Stomach (tissue), 8 donors: ENCODE measurements at regions not wholly inside any gene's neighbourhood (a gene's known extent, or its start where the extent isn't known, plus 50 kb on each side); places are given as distances from the start of the nearest gene placed in this dataset.

ENCODE experiments used
- DNase-seq, 2 donors: peaks; one replicate each; pipeline versions ENCODE4 v3.0.0 to v3.0.0-alpha.2; 2013 to 2019
- H3K27ac ChIP-seq, 5 donors: fragments of 200-600 bp in 4 of 5; sonication (generic) in 4 of 5; one replicate each; pipeline ENCODE4 v1.5.1; 2013 to 2019; ENCODE audit warnings: mild to moderate bottlenecking in 1 of 5, moderate library complexity in 1 of 5
- H3K27me3 ChIP-seq, 3 donors: fragments of 200-600 bp; sonication (generic); one replicate each; pipeline ENCODE4 v1.5.1; 2017 to 2019; ENCODE audit warnings: mixed run types in 1 of 3
- H3K36me3 ChIP-seq, 4 donors: fragments of 200-600 bp; sonication (generic); 1 replicate in 3 of 4; 2 replicates in 1 of 4; pipeline ENCODE4 v1.5.1; 2016 to 2019
- H3K4me1 ChIP-seq, 4 donors: fragments of 200-600 bp; sonication (generic); one replicate each; pipeline ENCODE4 v1.5.1; 2016 to 2019
- H3K4me3 ChIP-seq, 4 donors: fragments of 200-600 bp; sonication (generic) in 3 of 4; one replicate each; pipeline ENCODE4 v1.5.1; 2016 to 2019; ENCODE audit warnings: mild to moderate bottlenecking in 1 of 4
- H3K9me3 ChIP-seq, 4 donors: fragments of 200-600 bp; sonication (generic); one replicate each; pipeline ENCODE4 v1.5.1; 2016 to 2019
- CTCF ChIP-seq, 7 experiments: fragments of 450-650 bp in 4 of 7; fragments of 200-600 bp in 3 of 7; sonication (generic) in 3 of 7; IDR thresholded peaks; one replicate each; pipeline ENCODE4 v1.5.1; 2016 to 2019; ENCODE audit warnings: antibody characterized with exemption in 7 of 7, control low read depth in 2 of 7, mild to moderate bottlenecking in 1 of 7
- EP300 ChIP-seq: sonication (generic); formaldehyde crosslinking; IDR thresholded peaks from one replicate; pipeline ENCODE4 v1.6.1; 2017; ENCODE audit warnings: antibody characterized with exemption
- POLR2A ChIP-seq, 4 donors: fragments of 450-650 bp; IDR thresholded peaks; one replicate each; pipeline ENCODE4 v1.6.1; 2016; ENCODE audit warnings: antibody characterized with exemption in 4 of 4, control low read depth in 2 of 4, mild to moderate bottlenecking in 1 of 4, moderate library complexity in 1 of 4
- POLR2AphosphoS5 ChIP-seq, 3 donors: sonication (generic); formaldehyde crosslinking; IDR thresholded peaks; one replicate each; pipeline ENCODE4 v1.6.1; 2016; ENCODE audit warnings: antibody characterized with exemption in 3 of 3
- WGBS, 5 donors: extraction: QIAGEN DNeasy Blood & Tissue Kit in 3 of 5; methylation state at CpG; one replicate each; pipeline versions ENCODE4 v1.1.5 to v1.1.7; 2013 to 2018; 5-methylcytosine and 5-hydroxymethylcytosine counted together
- intact Hi-C: fragments of 100-400 bp; cut with DNase I; formaldehyde crosslinking; loops from one replicate; pipeline ENCODE4 v1.15.1; 2023; ENCODE audit warnings: low total_unique reads
- donor health status: healthy with polysubstance abuse.
- donor health status: Bipolar disorder and iron deficiency.
- donor health status: healthy.

- no peaks in the 10 kb centered on the region for H3K36me3 ChIP-seq
- intact Hi-C loops = no loop called here
- H3K27ac ChIP-seq = peak overlapping the region in 3 of 5 donors; percentile 38 to 47 (median 42)
- H3K4me3 ChIP-seq = no peak overlapping the region
- H3K9me3 ChIP-seq = no peaks in the 10 kb centered on the region
- DNase-seq = no peak
- WGBS, 5 donors = 81 to 86% (median 83%) methylated on average over 18 to 21 of the region's 21 CpGs
- TF ChIP-seq CTCF (IDR thresholded peaks at IDR 0.05) = no peak
- TF ChIP-seq EP300 = no peak
- no peak for TF ChIP-seq POLR2AphosphoS5 (IDR thresholded peaks at IDR 0.05)
- no peak for TF ChIP-seq POLR2A (IDR thresholded peaks at IDR 0.05)
- peaks cover 19 to 47% (median 36%) of the 10 kb centered on the region in 4 donors for H3K4me1 ChIP-seq
- H3K27me3 ChIP-seq = no peaks in the 10 kb centered on the region
These were observed 199.1 kb downstream of the ZFP36L2 start for GRCh38 chr2:43027097-43027873.

- Histone ChIP-seq H3K36me3 (no peaks in the 10 kb centered on the region), H3K27ac (peak overlapping the region in 3 of 5 donors; percentile 38 to 47 (median 42)), H3K27me3 (no peaks in the 10 kb centered on the region), H3K4me1 (peaks cover 12 to 45% (median 29%) of the 10 kb centered on the region in 4 donors), H3K9me3 (no peaks in the 10 kb centered on the region), H3K4me3 (no peak overlapping the region)
- DNase-seq = peak in 1 of 2 donors; percentile 61
- WGBS, 5 donors = 80 to 82% (median 81%) methylated on average over 14 to 17 of the region's 17 CpGs
- TF ChIP-seq CTCF (IDR thresholded peaks at IDR 0.05) (no peak), EP300 (no peak), POLR2A (IDR thresholded peaks at IDR 0.05) (no peak), POLR2AphosphoS5 (IDR thresholded peaks at IDR 0.05) (no peak)
- intact Hi-C loops = no loop called here
These were observed 199.8 kb downstream of the ZFP36L2 start for GRCh38 chr2:43026426-43027096.

DNA sequence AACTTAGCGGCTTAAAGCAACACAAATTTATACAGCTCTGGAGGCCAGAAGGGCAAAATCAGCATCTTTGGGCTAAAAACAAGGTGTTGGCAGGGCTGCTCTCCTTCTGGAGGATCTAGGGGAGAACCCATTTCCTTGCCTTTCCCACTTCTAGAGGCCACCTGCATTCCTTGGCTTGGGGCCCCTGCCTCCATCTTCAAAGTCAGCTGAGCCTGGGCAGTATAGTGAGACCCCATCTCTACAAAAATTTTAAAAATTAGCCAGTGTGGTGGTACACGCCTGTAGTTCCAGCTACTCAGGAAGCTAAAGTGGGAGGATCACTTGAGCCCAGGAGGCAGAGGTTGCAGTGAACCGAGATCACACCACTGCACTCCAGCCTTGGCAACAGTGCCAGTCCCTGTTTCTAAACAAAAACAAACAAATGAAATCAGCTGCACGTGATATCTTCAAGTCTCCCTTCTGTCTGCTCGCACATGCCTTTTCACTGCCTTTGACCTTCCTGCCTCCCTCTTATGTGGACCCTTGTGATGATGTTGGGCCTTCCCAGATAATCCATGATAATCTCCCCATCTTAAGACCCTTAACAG, 200.6 kb downstream of the ZFP36L2 start:
- no peak overlapping the region for H3K4me3 ChIP-seq
- intact Hi-C loops = no loop called here
- H3K4me1 ChIP-seq = peaks cover 12 to 52% (median 28%) of the 10 kb centered on the region in 4 donors
- TF ChIP-seq EP300 (no peak), POLR2AphosphoS5 (IDR thresholded peaks at IDR 0.05) (no peak), CTCF (IDR thresholded peaks at IDR 0.05) (no peak), POLR2A (IDR thresholded peaks at IDR 0.05) (no peak)
- no peak for DNase-seq
- peak overlapping the region in 1 of 5 donors; percentile 47 for H3K27ac ChIP-seq
- no peaks in the 10 kb centered on the region for H3K9me3 ChIP-seq
- 74 to 91% (median 76%) methylated on average over 5 of the region's 5 CpGs for WGBS, 5 donors
- H3K36me3 ChIP-seq = no peaks in the 10 kb centered on the region
- no peaks in the 10 kb centered on the region for H3K27me3 ChIP-seq

GRCh38 chr2:43024515-43025011, 201.8 kb downstream of the ZFP36L2 start:
- Histone ChIP-seq H3K4me1 (peaks cover 12 to 57% (median 28%) of the 10 kb centered on the region in 4 donors), H3K27me3 (no peaks in the 10 kb centered on the region), H3K9me3 (peaks cover 0 to 7% (median 2%) of the 10 kb centered on the region in 4 donors), H3K4me3 (no peak overlapping the region), H3K36me3 (no peaks in the 10 kb centered on the region), H3K27ac (peak overlapping the region in 1 of 5 donors; percentile 18)
- intact Hi-C loops = no loop called here
- 26 to 41% (median 33%) methylated on average over 8 to 9 of the region's 9 CpGs for WGBS, 5 donors
- TF ChIP-seq CTCF (IDR thresholded peaks at IDR 0.05) (peak in 5 of 7 experiments; percentile 70 to 88 (median 84)), POLR2A (IDR thresholded peaks at IDR 0.05) (no peak)
- peak; percentile 76 to 87 for DNase-seq
